Heart left ventricle (tissue), 13 donors: ENCODE measurements at regions not wholly inside any gene's neighbourhood (a gene's known extent, or its start where the extent isn't known, plus 50 kb on each side); places are given as distances from the start of the nearest gene placed in this dataset.

Experiments
- POLR2A ChIP-seq, 2 donors: fragments of 450-650 bp; IDR thresholded peaks; one replicate each; pipeline ENCODE4 v1.6.1; 2017; ENCODE audit warnings: antibody characterized with exemption in 2 of 2, mild to moderate bottlenecking in 2 of 2, moderate library complexity in 2 of 2
- TF ChIP-seq, protein P1 (sequence below), 12 donors: fragments of 200-600 bp; sonication (generic) in 4 of 12; IDR thresholded peaks; one replicate each; pipeline versions ENCODE4 v1.5.0 to v1.8.0; 2018 to 2022; ENCODE audit warnings: antibody characterized with exemption in 12 of 12, mild to moderate bottlenecking in 5 of 12
- donor health status: ischemic (EF 13 %, LVEDD 7.1; RV severe dilation, severe dysfunction).
- donor health status: DM: no; HTN: yes; CAD: no.
- donor health status: DM: no; HTN: no; CAD: no.
- donor health status: ischemic (EF 25% LVEDD 6.9; RV normal size, moderate dysfunction).
- donor health status: ischemic (EF 25% LVEDD 5.7; RV mildly dilated, moderate dysfunction).
- donor health status: ischemic (EF 35%, LVEDD 5.7; RV mildly dilated, moderate dysfunction).
- donor health status: nonischemic (EF 11% LVEDD 7.7; RV severe dilation, severe dysfunction).
- donor health status: DM: yes; HTN: yes; CAD: no.
- donor health status: PGD.
- donor health status: ischemic (EF 29% LVEDD 5.4; RV normal size, mild dysfunction).
- donor health status: nonischemic (EF 23%, LVEDD 6.1; RV moderate dilation, normal function).

GRCh38 chr16:61332461-61332860 lies 703.8 kb downstream of the CDH8 start:
- TF ChIP-seq POLR2A (IDR thresholded peaks at IDR 0.05), result no peak
- TF ChIP-seq, protein P1, sequence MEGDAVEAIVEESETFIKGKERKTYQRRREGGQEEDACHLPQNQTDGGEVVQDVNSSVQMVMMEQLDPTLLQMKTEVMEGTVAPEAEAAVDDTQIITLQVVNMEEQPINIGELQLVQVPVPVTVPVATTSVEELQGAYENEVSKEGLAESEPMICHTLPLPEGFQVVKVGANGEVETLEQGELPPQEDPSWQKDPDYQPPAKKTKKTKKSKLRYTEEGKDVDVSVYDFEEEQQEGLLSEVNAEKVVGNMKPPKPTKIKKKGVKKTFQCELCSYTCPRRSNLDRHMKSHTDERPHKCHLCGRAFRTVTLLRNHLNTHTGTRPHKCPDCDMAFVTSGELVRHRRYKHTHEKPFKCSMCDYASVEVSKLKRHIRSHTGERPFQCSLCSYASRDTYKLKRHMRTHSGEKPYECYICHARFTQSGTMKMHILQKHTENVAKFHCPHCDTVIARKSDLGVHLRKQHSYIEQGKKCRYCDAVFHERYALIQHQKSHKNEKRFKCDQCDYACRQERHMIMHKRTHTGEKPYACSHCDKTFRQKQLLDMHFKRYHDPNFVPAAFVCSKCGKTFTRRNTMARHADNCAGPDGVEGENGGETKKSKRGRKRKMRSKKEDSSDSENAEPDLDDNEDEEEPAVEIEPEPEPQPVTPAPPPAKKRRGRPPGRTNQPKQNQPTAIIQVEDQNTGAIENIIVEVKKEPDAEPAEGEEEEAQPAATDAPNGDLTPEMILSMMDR (IDR thresholded peaks at IDR 0.05), result no peak
